ENCODE measurements at regions not wholly inside any gene's neighbourhood (a gene's known extent, or its start where the extent isn't known, plus 50 kb on each side); places are given as distances from the start of the nearest gene placed in this dataset.
"Not testable (repeated sequence)": the region's sequence is repeated elsewhere in the genome, so short reads cannot be mapped to it uniquely, and the experiment has no call there.

GRCh38 chr16:59540621-59541020, 806.5 kb upstream of the GOT2 start:
- no peaks in the 10 kb centered on the region for H3K36me3 ChIP-seq (ENCODE audit: control insufficient read depth in 3 of 3, insufficient read depth in 2 of 3, low read depth in 1 of 3, low read length in 3 of 3)
- H3K27ac ChIP-seq (ENCODE audit: low read depth in 1 of 3, low read length in 2 of 3) = no peak overlapping the region
- no peaks in the 10 kb centered on the region for H3K4me1 ChIP-seq (ENCODE audit: control insufficient read depth in 3 of 3, insufficient read depth in 2 of 3, low read depth in 1 of 3, low read length in 2 of 3)
- peaks cover 0 to 4% of the 10 kb centered on the region in 2 donors for H3K9me3 ChIP-seq (ENCODE audit: control insufficient read depth in 2 of 2, insufficient read depth in 1 of 2, low read depth in 1 of 2, low read length in 1 of 2)
- WGBS, 3 donors = 64 to 73% (median 70%) methylated on average over 8 of the region's 8 CpGs
- DNase-seq = no peak
- H3K4me3 ChIP-seq (ENCODE audit: low read depth in 1 of 3, low read length in 3 of 3) = no peak overlapping the region
- H3K27me3 ChIP-seq (ENCODE audit: control insufficient read depth in 3 of 3, insufficient read depth in 3 of 3, low read length in 3 of 3) = no peaks in the 10 kb centered on the region
- FAIRE-seq = no peak

DNA sequence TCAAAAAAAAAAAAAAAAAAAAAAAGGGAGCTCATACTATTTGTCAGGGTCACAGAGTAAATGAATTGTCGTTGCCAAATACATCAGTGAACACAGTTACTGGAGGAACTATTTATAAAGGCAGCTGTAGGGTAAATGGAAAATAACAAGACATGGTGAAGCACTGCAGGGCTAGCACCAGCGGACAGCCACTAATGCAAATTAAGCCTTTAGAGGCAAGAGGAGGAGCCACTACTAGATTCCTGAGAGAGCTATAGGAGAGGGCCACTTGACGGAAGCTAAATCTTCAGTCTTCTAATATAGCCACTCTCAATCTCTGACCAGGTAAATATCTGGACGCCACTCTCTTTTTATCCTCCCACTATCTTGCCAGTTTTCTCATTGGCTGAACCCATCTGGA, 801.2 kb upstream of the GOT2 start:
- no peak overlapping the region for H3K27ac ChIP-seq (ENCODE audit: low read depth in 1 of 3, low read length in 2 of 3)

DNA sequence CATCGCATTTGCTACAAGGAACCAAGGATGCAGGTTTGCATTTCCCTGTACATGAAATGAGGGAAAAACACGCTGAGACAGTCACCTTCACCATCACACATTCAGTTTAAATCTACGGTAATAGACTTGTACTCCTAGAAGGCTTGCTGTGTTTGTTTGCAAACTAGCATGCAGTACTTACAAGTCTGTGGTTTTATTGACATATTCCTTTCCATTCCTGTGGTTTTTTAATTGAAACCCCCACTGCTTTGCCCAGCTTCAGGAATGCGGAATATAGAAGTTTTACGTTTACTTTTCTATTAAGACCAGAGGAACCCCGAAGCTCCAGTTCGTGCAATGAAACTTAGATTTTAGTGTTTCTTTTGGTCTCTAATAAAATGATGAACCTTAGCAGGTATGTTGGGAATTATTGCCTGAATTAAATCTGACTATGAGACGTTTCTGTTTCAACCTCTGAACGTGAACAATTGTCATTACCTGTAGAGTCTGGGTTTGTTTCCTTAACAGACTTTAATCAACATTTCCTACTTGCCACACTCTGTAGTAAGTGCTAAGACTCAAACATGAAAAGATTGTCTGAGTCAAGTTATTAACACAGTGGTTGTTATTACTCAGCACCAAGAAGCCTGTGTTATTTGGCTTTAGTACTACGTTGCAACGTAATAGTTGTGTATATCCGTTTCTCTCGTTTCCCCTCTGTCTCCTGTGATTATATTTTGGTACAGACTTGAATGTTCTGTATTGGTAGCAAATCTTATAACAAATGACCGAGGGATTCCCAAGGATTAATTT, 793.3 kb upstream of the GOT2 start:
- 68 to 76% (median 71%) methylated on average over 14 of the region's 14 CpGs for WGBS, 3 donors
- DNase-seq = no peak
- no peak for FAIRE-seq
- no peaks in the 10 kb centered on the region for H3K27me3 ChIP-seq (ENCODE audit: control insufficient read depth in 3 of 3, insufficient read depth in 3 of 3, low read length in 3 of 3)
- no peak overlapping the region for H3K27ac ChIP-seq (ENCODE audit: low read depth in 1 of 3, low read length in 2 of 3)
- no peak overlapping the region for H3K4me3 ChIP-seq (ENCODE audit: low read depth in 1 of 3, low read length in 3 of 3)
- no peaks in the 10 kb centered on the region for H3K9me3 ChIP-seq (ENCODE audit: control insufficient read depth in 2 of 2, insufficient read depth in 1 of 2, low read depth in 1 of 2, low read length in 1 of 2)
- no peaks in the 10 kb centered on the region for H3K36me3 ChIP-seq (ENCODE audit: control insufficient read depth in 3 of 3, insufficient read depth in 2 of 3, low read depth in 1 of 3, low read length in 3 of 3)
- no peaks in the 10 kb centered on the region for H3K4me1 ChIP-seq (ENCODE audit: control insufficient read depth in 3 of 3, insufficient read depth in 2 of 3, low read depth in 1 of 3, low read length in 2 of 3)

More for the DNA sequence above, 801.2 kb upstream of the GOT2 start:
- Histone ChIP-seq H3K4me3 (ENCODE audit: low read depth in 1 of 3, low read length in 3 of 3) (no peak overlapping the region), H3K27me3 (ENCODE audit: control insufficient read depth in 3 of 3, insufficient read depth in 3 of 3, low read length in 3 of 3) (no peaks in the 10 kb centered on the region), H3K4me1 (ENCODE audit: control insufficient read depth in 3 of 3, insufficient read depth in 2 of 3, low read depth in 1 of 3, low read length in 2 of 3) (no peaks in the 10 kb centered on the region), H3K9me3 (ENCODE audit: control insufficient read depth in 2 of 2, insufficient read depth in 1 of 2, low read depth in 1 of 2, low read length in 1 of 2) (peaks cover 0 to 4% of the 10 kb centered on the region in 2 donors), H3K36me3 (ENCODE audit: control insufficient read depth in 3 of 3, insufficient read depth in 2 of 3, low read depth in 1 of 3, low read length in 3 of 3) (no peaks in the 10 kb centered on the region)
- DNase-seq = no peak
- no peak for FAIRE-seq
- 72 to 80% (median 76%) methylated on average over 4 of the region's 4 CpGs for WGBS, 3 donors

DNA sequence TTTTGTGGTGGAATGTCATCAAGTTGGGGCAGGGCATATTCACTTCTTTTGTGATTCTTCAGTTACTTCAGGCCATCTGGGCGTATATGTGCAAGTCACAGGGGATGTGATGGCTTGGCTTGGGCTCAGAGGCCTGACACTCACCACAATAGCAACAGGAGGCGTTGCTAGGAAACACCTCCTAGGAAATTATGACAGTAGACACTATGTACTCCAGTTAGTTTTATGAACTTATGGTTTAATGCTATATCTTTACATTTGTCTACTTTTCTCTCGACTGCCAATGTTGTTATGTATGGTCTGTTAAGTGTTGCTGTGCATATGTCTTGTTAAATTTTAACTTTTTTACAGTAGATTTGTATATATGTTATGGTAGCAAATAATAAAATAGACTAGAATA, 788.7 kb upstream of the GOT2 start:
- Histone ChIP-seq H3K9me3 (ENCODE audit: control insufficient read depth in 2 of 2, insufficient read depth in 1 of 2, low read depth in 1 of 2, low read length in 1 of 2) (no peaks in the 10 kb centered on the region), H3K27ac (ENCODE audit: low read depth in 1 of 3, low read length in 2 of 3) (no peak overlapping the region), H3K36me3 (ENCODE audit: control insufficient read depth in 3 of 3, insufficient read depth in 2 of 3, low read depth in 1 of 3, low read length in 3 of 3) (no peaks in the 10 kb centered on the region), H3K4me1 (ENCODE audit: control insufficient read depth in 3 of 3, insufficient read depth in 2 of 3, low read depth in 1 of 3, low read length in 2 of 3) (no peaks in the 10 kb centered on the region), H3K27me3 (ENCODE audit: control insufficient read depth in 3 of 3, insufficient read depth in 3 of 3, low read length in 3 of 3) (no peaks in the 10 kb centered on the region), H3K4me3 (ENCODE audit: low read depth in 1 of 3, low read length in 3 of 3) (no peak overlapping the region)
- DNase-seq (no peak), FAIRE-seq (no peak)
- WGBS, 3 donors = 49 to 67% (median 53%) methylated on average over 3 of the region's 3 CpGs

- FAIRE-seq; H3K36me3 ChIP-seq (ENCODE audit: control insufficient read depth in 3 of 3, insufficient read depth in 2 of 3, low read depth in 1 of 3, low read length in 3 of 3); DNase-seq: not testable (repeated sequence)
These were observed 784.6 kb upstream of the GOT2 start for GRCh38 chr16:59518721-59519120.

DNA sequence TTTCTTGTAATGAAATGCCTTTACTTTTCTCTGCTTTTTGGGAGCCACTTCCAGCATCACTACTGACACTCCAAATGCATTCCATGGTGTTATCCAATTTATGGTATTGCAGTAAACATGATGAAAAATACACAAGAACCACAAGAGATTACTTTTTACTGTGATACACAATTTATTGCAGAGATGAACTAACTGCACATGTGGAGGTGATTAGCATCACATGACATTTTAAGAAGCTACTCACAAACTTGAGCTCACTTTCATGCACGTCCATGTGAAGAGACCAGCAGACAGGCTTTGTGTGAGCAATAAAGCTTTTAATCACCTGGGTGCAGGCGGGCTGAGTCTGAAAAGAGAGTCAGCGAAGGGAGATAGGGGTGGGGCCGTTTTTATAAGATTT, 780.5 kb upstream of the GOT2 start:
- H3K27ac ChIP-seq (ENCODE audit: low read depth in 1 of 3, low read length in 2 of 3) = no peak overlapping the region
- no peak for FAIRE-seq
- H3K9me3 ChIP-seq (ENCODE audit: control insufficient read depth in 2 of 2, insufficient read depth in 1 of 2, low read depth in 1 of 2, low read length in 1 of 2) = no peaks in the 10 kb centered on the region
- no peaks in the 10 kb centered on the region for H3K4me1 ChIP-seq (ENCODE audit: control insufficient read depth in 3 of 3, insufficient read depth in 2 of 3, low read depth in 1 of 3, low read length in 2 of 3)
- no peaks in the 10 kb centered on the region for H3K36me3 ChIP-seq (ENCODE audit: control insufficient read depth in 3 of 3, insufficient read depth in 2 of 3, low read depth in 1 of 3, low read length in 3 of 3)
- 71 to 78% (median 73%) methylated on average over 4 of the region's 4 CpGs for WGBS, 3 donors
- H3K27me3 ChIP-seq (ENCODE audit: control insufficient read depth in 3 of 3, insufficient read depth in 3 of 3, low read length in 3 of 3) = no peaks in the 10 kb centered on the region
- no peak overlapping the region for H3K4me3 ChIP-seq (ENCODE audit: low read depth in 1 of 3, low read length in 3 of 3)
- no peak for DNase-seq

More at GRCh38 chr16:59518721-59519120, 784.6 kb upstream of the GOT2 start:
- H3K4me3 ChIP-seq (ENCODE audit: low read depth in 1 of 3, low read length in 3 of 3); H3K4me1 ChIP-seq (ENCODE audit: control insufficient read depth in 3 of 3, insufficient read depth in 2 of 3, low read depth in 1 of 3, low read length in 2 of 3); H3K27me3 ChIP-seq (ENCODE audit: control insufficient read depth in 3 of 3, insufficient read depth in 3 of 3, low read length in 3 of 3); H3K27ac ChIP-seq (ENCODE audit: low read depth in 1 of 3, low read length in 2 of 3); H3K9me3 ChIP-seq (ENCODE audit: control insufficient read depth in 2 of 2, insufficient read depth in 1 of 2, low read depth in 1 of 2, low read length in 1 of 2): not testable (repeated sequence)
- WGBS, 3 donors = 30 to 62% (median 41%) methylated on average over 5 of the region's 5 CpGs

DNA sequence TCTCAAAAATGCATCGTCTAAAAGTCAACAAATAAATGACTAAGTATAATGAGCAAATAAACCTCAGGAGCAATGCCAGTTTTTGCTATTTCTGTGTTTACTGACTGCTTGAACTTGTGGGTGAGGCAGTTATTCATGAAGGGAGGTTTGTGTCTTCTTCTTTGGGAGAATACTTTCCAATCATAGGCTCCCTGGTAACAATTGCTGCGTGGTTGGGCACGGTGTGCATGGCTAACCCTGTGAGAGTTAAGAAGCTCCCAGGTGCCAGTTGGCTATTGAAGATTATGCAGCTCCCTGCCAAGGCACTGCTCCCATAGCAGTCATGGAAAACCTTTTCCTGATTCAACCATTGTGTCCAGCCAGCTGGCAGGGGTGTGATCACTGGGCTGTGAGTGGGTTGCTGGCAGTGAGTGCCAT, 775.9 kb upstream of the GOT2 start:
- DNase-seq = no peak

GRCh38 chr16:59500601-59501000, 766.5 kb upstream of the GOT2 start:
- Histone ChIP-seq H3K36me3 (ENCODE audit: control insufficient read depth in 3 of 3, insufficient read depth in 2 of 3, low read depth in 1 of 3, low read length in 3 of 3) (no peaks in the 10 kb centered on the region), H3K9me3 (ENCODE audit: control insufficient read depth in 2 of 2, insufficient read depth in 1 of 2, low read depth in 1 of 2, low read length in 1 of 2) (no peaks in the 10 kb centered on the region), H3K27ac (ENCODE audit: low read depth in 1 of 3, low read length in 2 of 3) (no peak overlapping the region), H3K4me3 (ENCODE audit: low read depth in 1 of 3, low read length in 3 of 3) (no peak overlapping the region), H3K27me3 (ENCODE audit: control insufficient read depth in 3 of 3, insufficient read depth in 3 of 3, low read length in 3 of 3) (no peaks in the 10 kb centered on the region), H3K4me1 (ENCODE audit: control insufficient read depth in 3 of 3, insufficient read depth in 2 of 3, low read depth in 1 of 3, low read length in 2 of 3) (no peaks in the 10 kb centered on the region)
- WGBS, 3 donors = 33 to 45% (median 39%) methylated on average over 3 of the region's 3 CpGs
- DNase-seq = no peak
- no peak for FAIRE-seq

More for the DNA sequence above, 775.9 kb upstream of the GOT2 start:
- no peak for FAIRE-seq
- whole genome bisulfite sequencing, 3 donors = 71 to 75% (median 72%) methylated on average over 3 of the region's 3 CpGs
- H3K4me1 ChIP-seq (ENCODE audit: control insufficient read depth in 3 of 3, insufficient read depth in 2 of 3, low read depth in 1 of 3, low read length in 2 of 3) = no peaks in the 10 kb centered on the region
- no peak overlapping the region for H3K27ac ChIP-seq (ENCODE audit: low read depth in 1 of 3, low read length in 2 of 3)
- no peaks in the 10 kb centered on the region for H3K36me3 ChIP-seq (ENCODE audit: control insufficient read depth in 3 of 3, insufficient read depth in 2 of 3, low read depth in 1 of 3, low read length in 3 of 3)
- H3K27me3 ChIP-seq (ENCODE audit: control insufficient read depth in 3 of 3, insufficient read depth in 3 of 3, low read length in 3 of 3) = no peaks in the 10 kb centered on the region
- no peak overlapping the region for H3K4me3 ChIP-seq (ENCODE audit: low read depth in 1 of 3, low read length in 3 of 3)
- no peaks in the 10 kb centered on the region for H3K9me3 ChIP-seq (ENCODE audit: control insufficient read depth in 2 of 2, insufficient read depth in 1 of 2, low read depth in 1 of 2, low read length in 1 of 2)

GRCh38 chr16:59487067-59487466, 753.0 kb upstream of the GOT2 start:
- Histone ChIP-seq H3K4me3 (ENCODE audit: low read depth in 1 of 3, low read length in 3 of 3) (no peak overlapping the region), H3K36me3 (ENCODE audit: control insufficient read depth in 3 of 3, insufficient read depth in 2 of 3, low read depth in 1 of 3, low read length in 3 of 3) (no peaks in the 10 kb centered on the region), H3K4me1 (ENCODE audit: control insufficient read depth in 3 of 3, insufficient read depth in 2 of 3, low read depth in 1 of 3, low read length in 2 of 3) (no peaks in the 10 kb centered on the region), H3K9me3 (ENCODE audit: control insufficient read depth in 2 of 2, insufficient read depth in 1 of 2, low read depth in 1 of 2, low read length in 1 of 2) (no peaks in the 10 kb centered on the region), H3K27ac (ENCODE audit: low read depth in 1 of 3, low read length in 2 of 3) (no peak overlapping the region), H3K27me3 (ENCODE audit: control insufficient read depth in 3 of 3, insufficient read depth in 3 of 3, low read length in 3 of 3) (no peaks in the 10 kb centered on the region)
- FAIRE-seq = no peak
- no peak for DNase-seq
- 68 to 88% (median 80%) methylated on average over 2 of the region's 2 CpGs for WGBS, 3 donors

Data from small intestine (tissue), 7 donors.